Gastrocnemius medialis (tissue), 4 donors: ENCODE measurements at regions not wholly inside any gene's neighbourhood (a gene's known extent, or its start where the extent isn't known, plus 50 kb on each side); places are given as distances from the start of the nearest gene placed in this dataset.
A peak's percentile ranks its signal among the peaks of the same experiment; 100 is the strongest.

Source experiments
- ATAC-seq, 2 donors: fragments of 150-250 bp; one replicate each; pipeline ENCODE4 v1.9.1; 2016
- DNase-seq, 2 donors: peaks; one replicate each; pipeline ENCODE4 v3.0.0-alpha.2; 2019
- H3K27ac ChIP-seq, 4 donors: fragments of 200-600 bp; sonication (generic); 1 replicate in 1 of 4; 2 replicates in 3 of 4; pipeline ENCODE4 v1.5.1; 2016 to 2018; ENCODE audit warnings: mild to moderate bottlenecking in 2 of 4, moderate library complexity in 1 of 4
- H3K27me3 ChIP-seq, 3 donors: fragments of 200-600 bp; sonication (generic) in 2 of 3; 1 replicate in 1 of 3; 2 replicates in 2 of 3; pipeline versions ENCODE4 v1.5.1 to v1.6.0; 2016 to 2019; ENCODE audit warnings: mild to moderate bottlenecking in 1 of 3, moderate library complexity in 1 of 3
- H3K36me3 ChIP-seq, 2 donors: fragments of 200-600 bp; sonication (generic) in 1 of 2; one replicate each; pipeline ENCODE4 v1.5.1; 2017 to 2018
- H3K4me1 ChIP-seq, 2 donors: fragments of 200-600 bp; sonication (generic) in 1 of 2; one replicate each; pipeline ENCODE4 v1.5.1; 2016 to 2017; ENCODE audit warnings: mild to moderate bottlenecking in 2 of 2
- H3K4me3 ChIP-seq, 4 donors: fragments of 200-600 bp; sonication (generic) in 3 of 4; 1 replicate in 1 of 4; 2 replicates in 3 of 4; pipeline ENCODE4 v1.5.1; 2016 to 2019; ENCODE audit warnings: mild to moderate bottlenecking in 2 of 4
- H3K9me3 ChIP-seq, 3 donors: fragments of 200-600 bp; sonication (generic) in 2 of 3; 1 replicate in 1 of 3; 2 replicates in 2 of 3; pipeline ENCODE4 v1.5.1; 2016 to 2019
- CTCF ChIP-seq, 5 experiments: fragments of 450-650 bp in 3 of 5; fragments of 200-600 bp in 2 of 5; sonication (generic) in 2 of 5; IDR thresholded peaks in 4 of 5; conservative IDR thresholded peaks in 1 of 5; 1 replicate in 4 of 5; 2 replicates in 1 of 5; pipeline ENCODE4 v1.5.1; 2016 to 2019; ENCODE audit warnings: antibody characterized with exemption in 5 of 5, mild to moderate bottlenecking in 3 of 5, moderate library complexity in 3 of 5
- POLR2A ChIP-seq, 2 donors: fragments of 450-650 bp; IDR thresholded peaks; one replicate each; pipeline ENCODE4 v1.6.1; 2017; ENCODE audit warnings: antibody characterized with exemption in 2 of 2, mild to moderate bottlenecking in 2 of 2, moderate library complexity in 2 of 2
- in situ Hi-C, 4 donors: fragments of 200-750 bp; cut with MboI; loops; one replicate each; pipeline versions ENCODE4 v1.15.0 to v1.8.0; 2017; ENCODE audit warnings: low sequenced_read_pairs in 4 of 4
- intact Hi-C: fragments of 100-400 bp; cut with DNase I; formaldehyde crosslinking; loops from one replicate; pipeline ENCODE4 v1.15.1; 2023; ENCODE audit warnings: low total_unique reads

DNA sequence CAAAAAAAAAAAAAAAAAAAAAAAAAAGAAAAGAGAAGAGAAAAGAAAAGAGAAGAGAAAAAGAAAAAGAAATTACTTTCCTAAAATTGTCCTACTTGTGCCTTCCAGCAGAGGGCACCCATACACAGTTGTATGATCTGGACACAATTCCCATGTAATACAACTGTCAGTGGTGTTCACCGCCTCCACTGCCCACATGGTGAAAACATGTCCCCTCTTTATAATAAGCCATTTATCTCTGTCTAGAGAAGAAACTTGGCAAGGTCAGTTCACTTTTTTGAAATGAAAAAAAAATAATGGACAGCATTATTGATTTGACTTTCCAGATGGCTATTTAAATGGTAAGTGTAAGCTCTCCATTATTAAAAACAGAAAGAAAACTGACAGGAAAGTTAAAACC, 459.4 kb downstream of the GBE1 start:
- Histone ChIP-seq H3K36me3 (no peaks in the 10 kb centered on the region), H3K9me3 (no peaks in the 10 kb centered on the region), H3K27ac (no peak overlapping the region), H3K27me3 (no peaks in the 10 kb centered on the region), H3K4me1 (no peaks in the 10 kb centered on the region), H3K4me3 (no peak overlapping the region)
- intact Hi-C loops = loop anchor here (5.0 kb wide), 1 partner anchor 830 kb away; no protein-coding TSS in a partner anchor
- ATAC-seq (peak in 1 of 2 donors; percentile 69), DNase-seq (peak in 1 of 2 donors; percentile 11)
- peak in 4 of 5 experiments; percentile 35 to 53 (median 39) for TF ChIP-seq CTCF (IDR thresholded peaks at IDR 0.05 in 4 of 5, conservative IDR thresholded peaks at IDR 0.05 in 1 of 5)
- no peak for TF ChIP-seq POLR2A (IDR thresholded peaks at IDR 0.05)
- in situ Hi-C loops = no loop called here

- Histone ChIP-seq H3K27ac (no peak overlapping the region), H3K9me3 (no peaks in the 10 kb centered on the region), H3K27me3 (no peaks in the 10 kb centered on the region), H3K4me3 (no peak overlapping the region), H3K4me1 (no peaks in the 10 kb centered on the region), H3K36me3 (no peaks in the 10 kb centered on the region)
- in situ Hi-C loops (no loop called here), intact Hi-C loops (loop anchor here (5.0 kb wide), 1 partner anchor 831 kb away; no protein-coding TSS in a partner anchor)
- no peak for DNase-seq
- TF ChIP-seq POLR2A (IDR thresholded peaks at IDR 0.05) (no peak), CTCF (IDR thresholded peaks at IDR 0.05 in 4 of 5, conservative IDR thresholded peaks at IDR 0.05 in 1 of 5) (no peak)
- ATAC-seq = no peak
Observed at GRCh38 chr3:81301230-81301629, 460.2 kb downstream of the GBE1 start.

GRCh38 chr3:81300324-81300927, 461.0 kb downstream of the GBE1 start:
- intact Hi-C loops (loop anchor here (5.0 kb wide), 1 partner anchor 832 kb away; no protein-coding TSS in a partner anchor), in situ Hi-C loops (no loop called here)
- Histone ChIP-seq H3K27me3 (no peaks in the 10 kb centered on the region), H3K4me3 (no peak overlapping the region), H3K4me1 (no peaks in the 10 kb centered on the region), H3K27ac (no peak overlapping the region), H3K9me3 (no peaks in the 10 kb centered on the region), H3K36me3 (no peaks in the 10 kb centered on the region)
- DNase-seq (no peak), ATAC-seq (no peak)
- TF ChIP-seq CTCF (IDR thresholded peaks at IDR 0.05 in 4 of 5, conservative IDR thresholded peaks at IDR 0.05 in 1 of 5) = no peak
- no peak for TF ChIP-seq POLR2A (IDR thresholded peaks at IDR 0.05)

DNA sequence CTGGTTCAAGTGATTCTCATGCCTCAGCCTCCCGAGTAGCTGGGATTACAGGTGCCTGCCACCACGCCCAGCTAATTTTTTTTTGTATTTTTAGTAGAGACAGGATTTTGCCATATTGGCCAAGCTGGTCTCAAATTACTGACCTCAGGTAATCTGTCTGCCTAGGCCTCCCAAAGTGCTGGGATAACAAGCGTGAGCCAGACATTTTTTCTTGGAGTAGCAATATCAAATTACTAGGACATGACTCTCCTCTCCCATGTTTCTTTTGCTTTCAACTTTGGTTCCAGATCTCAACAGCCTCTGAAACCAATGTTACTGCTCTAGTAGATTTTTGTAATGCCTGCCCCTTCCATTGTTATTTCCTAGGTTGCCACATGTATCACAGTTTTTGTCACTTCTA, 462.0 kb downstream of the GBE1 start:
- Histone ChIP-seq H3K4me1 (no peaks in the 10 kb centered on the region), H3K27ac (no peak overlapping the region), H3K36me3 (no peaks in the 10 kb centered on the region), H3K27me3 (no peaks in the 10 kb centered on the region), H3K9me3 (no peaks in the 10 kb centered on the region), H3K4me3 (no peak overlapping the region)
- in situ Hi-C loops = no loop called here
- ATAC-seq (no peak), DNase-seq (no peak)
- TF ChIP-seq CTCF (IDR thresholded peaks at IDR 0.05 in 4 of 5, conservative IDR thresholded peaks at IDR 0.05 in 1 of 5) (no peak), POLR2A (IDR thresholded peaks at IDR 0.05) (no peak)
- intact Hi-C loops = no loop called here
